Adrenal gland (tissue), 5 donors: ENCODE measurements at regions not wholly inside any gene's neighbourhood (a gene's known extent, or its start where the extent isn't known, plus 50 kb on each side); places are given as distances from the start of the nearest gene placed in this dataset.

ENCODE experiments used
- CTCF ChIP-seq, 6 experiments: fragments of 450-650 bp in 4 of 6; fragments of 200-600 bp in 2 of 6; sonication (generic) in 1 of 6; IDR thresholded peaks; 1 replicate in 5 of 6; 2 replicates in 1 of 6; pipeline versions ENCODE4 v1.5.1 to v1.8.0; 2016 to 2021; ENCODE audit warnings: antibody characterized with exemption in 6 of 6, mild to moderate bottlenecking in 2 of 6, moderate library complexity in 1 of 6
- POLR2A ChIP-seq, 2 donors: fragments of 450-650 bp; IDR thresholded peaks; one replicate each; pipeline ENCODE4 v1.6.1; 2017; ENCODE audit warnings: antibody characterized with exemption in 2 of 2, mild to moderate bottlenecking in 2 of 2, moderate library complexity in 1 of 2
- donor health status: DM: no; HTN: no; CAD: no.

- TF ChIP-seq CTCF (IDR thresholded peaks at IDR 0.05) (no peak), POLR2A (IDR thresholded peaks at IDR 0.05) (no peak)
These were observed 251.0 kb upstream of the MCTP2 start for GRCh38 chr15:93980261-93980911.
